Stimulated activated naive CD8-positive, alpha-beta T cell treated with anti-CD3 and anti-CD28 coated beads, Interleukin-15, Interleukin-2, amounts not matched to agents 100 U/mL and 50 U/mL, for 24 hours (primary cell): ENCODE measurements at regions not wholly inside any gene's neighbourhood (a gene's known extent, or its start where the extent isn't known, plus 50 kb on each side); places are given as distances from the start of the nearest gene placed in this dataset.
"Not testable (repeated sequence)": the region's sequence is repeated elsewhere in the genome, so short reads cannot be mapped to it uniquely, and the experiment has no call there.

Source experiments
- ATAC-seq: fragments of 150-1000 bp; cut with Tn5 transposase; one replicate; pipeline ENCODE4 v1.10.0; 2021
- DNase-seq: peaks from one replicate; pipeline ENCODE4 v3.0.0; 2021

DNA sequence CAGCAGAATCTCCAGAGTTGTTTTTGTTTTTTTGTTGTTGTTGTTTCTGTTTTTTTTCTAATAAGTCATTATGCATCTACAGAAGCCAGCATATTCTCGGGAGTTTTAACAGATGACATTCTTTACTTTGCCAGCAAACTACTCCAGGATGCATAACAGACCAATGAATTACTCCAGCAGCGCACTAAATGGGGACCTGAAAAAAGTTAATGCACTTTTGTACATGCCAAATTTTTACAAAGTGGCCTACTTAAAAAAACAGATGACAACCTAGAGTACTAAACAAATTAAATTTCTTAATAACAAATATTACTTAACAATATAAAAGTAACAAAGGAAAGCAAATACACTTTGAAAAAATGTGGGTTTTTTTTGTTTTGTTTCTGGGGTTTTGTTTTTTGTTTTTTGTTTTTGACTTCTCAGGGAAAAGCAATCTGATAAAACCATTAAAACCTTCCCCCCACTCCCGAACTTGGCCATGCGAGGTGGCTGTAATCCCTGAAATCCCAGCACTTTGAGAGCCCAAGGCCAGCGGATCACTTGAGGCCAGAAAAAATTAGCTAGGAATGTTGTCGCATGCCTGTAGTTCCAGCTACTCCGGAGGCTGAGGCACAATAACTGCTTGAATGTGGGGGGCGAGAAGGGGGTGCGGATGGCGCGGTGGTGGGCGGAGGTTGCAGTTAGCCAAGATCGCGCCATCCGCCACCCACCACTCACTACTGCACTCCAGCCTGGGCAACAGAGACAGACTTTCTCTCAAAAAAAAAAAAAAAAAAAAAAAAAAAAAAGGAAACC, 352.4 kb downstream of the CETN3 start:
- ATAC-seq (no peak), DNase-seq (no peak)

DNA sequence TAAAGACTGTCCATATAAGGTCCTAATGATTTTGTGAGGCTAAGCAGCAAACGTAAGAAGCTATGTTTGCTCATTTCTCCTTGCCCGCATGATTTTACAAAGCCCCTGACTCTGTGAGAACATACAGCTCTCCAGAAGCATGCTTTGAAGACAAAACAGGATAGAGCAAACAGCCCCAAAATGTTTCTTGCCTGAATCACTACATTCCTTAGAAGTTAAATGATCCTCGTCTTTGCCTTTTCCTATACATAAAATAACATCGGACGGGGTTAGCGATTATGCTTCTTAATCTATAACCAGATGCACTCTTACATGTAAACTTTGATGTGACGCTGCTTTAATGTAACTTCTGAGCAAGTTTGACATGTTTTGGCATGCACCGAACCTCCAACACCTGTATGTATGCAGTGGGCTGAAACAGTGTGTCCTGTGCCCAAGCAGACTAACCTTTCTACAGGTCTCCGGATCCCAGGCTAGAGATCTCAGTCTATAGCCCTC, 353.7 kb downstream of the CETN3 start:
- DNase-seq (no peak), ATAC-seq (no peak)

DNA sequence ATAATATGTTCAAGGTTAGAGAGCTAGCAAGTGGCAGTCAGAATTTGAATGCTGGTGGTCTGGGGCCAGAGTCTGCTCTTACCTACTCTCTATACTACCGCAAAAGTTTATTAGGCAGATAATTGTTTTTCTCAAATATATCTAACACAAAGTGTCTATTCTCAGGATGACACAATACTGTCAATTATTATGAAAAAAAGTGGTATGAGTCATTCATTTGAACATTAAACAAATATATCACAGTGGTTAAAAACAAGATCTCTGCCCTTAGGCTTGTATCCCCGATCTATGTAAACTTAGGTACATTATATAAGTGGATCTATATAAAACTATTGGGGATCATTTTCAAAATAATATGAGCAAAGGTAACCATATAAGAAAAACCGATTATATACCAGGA, 354.9 kb downstream of the CETN3 start:
- DNase-seq = no peak

DNA sequence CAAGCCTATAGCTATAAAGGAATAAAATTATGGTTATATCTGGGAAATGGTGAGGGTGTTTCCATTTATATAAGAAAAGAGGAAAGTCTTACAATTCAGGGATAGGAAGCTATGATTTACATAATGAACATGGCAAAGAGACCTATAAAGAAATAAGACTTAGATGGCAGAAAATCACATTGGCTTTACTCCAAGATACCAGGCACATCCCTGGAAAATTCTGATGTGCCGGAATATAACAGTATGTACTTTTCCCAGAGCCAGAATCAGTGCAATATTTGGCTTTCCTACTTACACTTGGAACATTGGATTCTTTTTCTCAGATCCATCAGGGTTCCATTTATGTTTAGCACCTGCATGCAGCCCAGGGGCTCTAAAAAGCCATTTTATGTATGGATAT, 357.8 kb downstream of the CETN3 start:
- no peak for DNase-seq

More for the DNA sequence above, 354.9 kb downstream of the CETN3 start:
- ATAC-seq = no peak

DNA sequence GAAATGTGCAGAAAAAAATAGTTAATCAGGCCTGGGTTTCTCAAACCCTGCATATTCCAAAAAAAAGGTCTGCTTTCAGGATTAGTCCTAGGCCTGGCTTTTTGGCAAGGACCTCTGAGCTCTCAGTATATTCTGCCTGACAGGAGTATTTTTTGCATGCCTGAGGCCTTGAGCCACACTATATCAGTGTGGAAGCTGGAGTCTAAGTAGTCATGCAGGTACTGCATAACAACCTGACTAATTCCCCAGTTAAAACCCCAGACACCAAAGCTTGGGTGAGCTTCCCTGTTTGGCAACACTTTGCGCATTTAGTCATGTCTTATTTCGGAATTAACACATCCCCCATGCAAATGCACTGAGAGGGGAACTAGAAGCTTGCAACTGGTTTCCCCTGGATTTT, 359.5 kb downstream of the CETN3 start:
- no peak for ATAC-seq
- DNase-seq = no peak

More for the DNA sequence above, 357.8 kb downstream of the CETN3 start:
- ATAC-seq = no peak

DNA sequence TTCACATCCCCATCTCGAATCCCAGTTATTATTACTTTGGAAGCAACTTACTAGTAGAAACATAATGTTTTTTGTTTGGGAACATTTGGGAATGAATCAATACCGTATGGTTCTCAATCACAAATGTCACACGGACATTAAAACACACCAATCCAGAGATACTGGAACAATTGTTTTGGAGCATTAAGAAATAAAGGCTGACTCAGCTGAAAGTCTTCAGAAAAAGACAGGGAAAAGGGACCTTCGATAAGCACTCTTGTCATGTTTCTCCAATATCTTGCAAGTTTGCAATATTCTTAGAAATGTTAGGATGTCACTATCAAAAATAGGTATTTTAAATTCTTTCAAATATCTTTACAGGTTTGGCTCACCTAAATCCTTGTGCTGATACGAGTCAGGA, 362.4 kb downstream of the CETN3 start:
- ATAC-seq = no peak

DNA sequence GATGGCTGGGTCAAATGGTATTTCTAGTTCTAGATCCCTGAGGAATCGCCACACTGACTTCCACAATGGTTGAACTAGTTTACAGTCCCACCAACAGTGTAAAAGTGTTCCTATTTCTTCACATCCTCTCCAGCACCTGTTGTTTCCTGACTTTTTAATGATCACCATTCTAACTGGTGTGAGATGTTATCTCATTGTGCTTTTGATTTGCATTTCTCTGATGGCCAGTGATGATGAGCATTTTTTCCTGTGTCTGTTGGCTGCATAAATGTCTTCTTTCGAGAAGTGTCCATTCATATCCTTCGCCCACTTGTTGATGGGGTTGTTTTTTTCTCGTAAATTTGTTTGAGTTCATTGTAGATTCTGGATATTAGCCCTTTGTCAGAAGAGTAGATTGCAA, 369.5 kb downstream of the CETN3 start:
- ATAC-seq, DNase-seq: not testable (repeated sequence)

More for the DNA sequence above, 362.4 kb downstream of the CETN3 start:
- no peak for DNase-seq

DNA sequence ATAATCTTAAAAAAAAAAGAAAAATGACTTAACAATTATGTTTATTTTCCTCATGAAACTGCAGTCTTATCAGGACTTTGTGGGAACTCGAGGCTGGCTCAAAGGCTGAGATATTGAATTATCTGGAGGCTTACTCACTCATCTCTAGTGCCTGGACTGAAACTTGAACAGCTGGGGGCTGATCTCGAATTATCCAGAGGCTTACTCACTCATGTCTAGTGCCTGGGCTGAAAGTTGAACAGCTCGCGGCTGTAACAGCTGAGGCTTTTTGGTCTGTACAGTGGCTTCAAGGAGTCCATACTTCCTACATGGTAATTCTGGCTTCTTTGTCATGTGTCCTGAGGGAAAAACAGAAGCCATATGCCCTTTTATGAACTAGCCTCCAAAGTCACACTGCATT, 371.9 kb downstream of the CETN3 start:
- DNase-seq (no peak), ATAC-seq (no peak)

DNA sequence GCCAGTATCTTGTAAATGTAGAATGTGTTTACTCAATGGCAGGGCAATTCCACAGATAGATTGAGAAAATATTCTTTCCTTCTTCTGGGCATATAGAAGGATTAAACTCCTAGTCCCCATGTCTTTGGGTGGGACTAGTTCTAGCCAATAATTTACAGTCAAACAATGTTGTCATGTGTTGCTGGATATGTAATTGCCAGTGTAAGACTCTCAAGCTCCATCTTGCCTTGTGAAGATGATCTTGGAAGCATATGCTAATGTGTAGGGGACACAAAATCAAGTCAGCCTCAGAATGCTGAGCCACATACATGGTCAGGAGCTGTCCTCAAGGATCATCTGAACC, 386.9 kb downstream of the CETN3 start:
- no peak for DNase-seq
- ATAC-seq = no peak

DNA sequence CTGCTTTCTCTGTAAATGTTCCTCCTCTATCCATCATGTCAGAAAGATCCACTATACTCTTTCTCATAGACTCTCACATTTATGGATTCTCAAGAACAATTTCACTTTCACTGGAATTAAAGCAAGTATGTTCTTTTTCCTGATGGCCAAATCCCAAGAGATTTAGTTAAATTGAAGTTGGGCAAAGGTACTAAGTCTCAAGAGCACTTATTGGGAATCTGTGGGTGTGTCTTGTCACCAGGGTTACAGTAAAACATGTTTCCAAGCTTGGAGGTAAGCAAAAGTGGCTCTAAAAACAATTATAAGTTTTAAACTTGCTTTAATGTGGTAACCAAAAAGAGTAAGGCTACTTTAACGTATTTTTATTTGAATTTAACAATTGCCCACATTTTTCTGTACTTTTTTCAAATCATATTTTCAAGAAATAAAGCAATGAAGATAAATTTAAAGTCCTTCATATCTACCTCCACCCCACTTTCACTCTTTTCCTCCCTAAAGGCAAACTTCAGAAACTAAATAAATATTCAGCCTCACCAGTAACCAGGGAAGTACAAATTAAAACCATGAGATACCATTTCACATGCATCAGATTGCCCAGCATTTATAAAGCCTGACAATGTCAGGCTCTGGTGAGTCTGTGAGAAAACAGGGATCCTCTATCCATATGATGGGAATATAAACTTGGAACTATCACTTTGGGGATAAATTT, 387.4 kb downstream of the CETN3 start:
- DNase-seq (no peak), ATAC-seq (no peak)

DNA sequence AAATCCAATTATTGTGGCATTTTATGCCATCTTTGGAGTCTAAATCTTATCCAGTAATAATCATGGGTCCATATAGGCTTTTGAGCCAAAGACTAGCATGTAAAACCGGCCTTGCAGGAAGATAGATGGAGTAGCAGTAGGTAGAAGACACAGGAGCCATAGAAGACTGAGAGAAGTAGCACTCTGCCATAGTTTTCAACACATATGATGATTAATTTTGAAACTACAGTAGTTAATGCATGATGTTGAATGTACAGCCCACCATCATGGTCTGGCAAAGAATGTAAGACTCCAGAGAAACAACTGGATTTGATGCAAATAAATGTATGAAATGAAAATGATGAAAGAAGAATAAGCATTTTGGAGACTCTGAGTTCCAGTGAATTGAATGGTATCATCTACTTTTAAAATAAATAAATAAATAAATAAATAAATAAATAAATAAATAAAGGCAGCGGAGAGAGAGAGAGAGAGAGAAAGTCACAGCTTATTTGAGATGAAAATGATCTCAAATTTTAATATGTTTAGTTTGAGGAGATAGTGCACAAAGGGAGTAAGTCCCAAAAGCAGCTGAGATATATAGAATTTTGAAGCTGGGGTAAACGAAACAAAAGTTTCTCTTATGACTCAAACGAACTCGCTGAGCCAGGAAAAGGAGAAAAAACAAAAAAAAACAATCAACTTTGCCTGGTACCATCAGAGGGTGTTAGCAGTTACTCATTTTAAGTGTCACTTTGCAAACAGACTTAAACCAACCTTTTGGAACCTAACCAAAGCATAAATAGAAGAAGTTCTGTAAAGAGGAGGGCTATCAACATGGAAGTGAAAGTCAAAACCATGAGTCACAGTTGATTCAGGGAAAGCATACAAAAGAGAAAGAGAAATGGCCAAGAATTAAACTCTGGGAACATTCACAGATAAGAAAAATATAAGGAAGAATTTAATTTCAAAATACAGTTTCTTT, 388.7 kb downstream of the CETN3 start:
- DNase-seq = no peak

DNA sequence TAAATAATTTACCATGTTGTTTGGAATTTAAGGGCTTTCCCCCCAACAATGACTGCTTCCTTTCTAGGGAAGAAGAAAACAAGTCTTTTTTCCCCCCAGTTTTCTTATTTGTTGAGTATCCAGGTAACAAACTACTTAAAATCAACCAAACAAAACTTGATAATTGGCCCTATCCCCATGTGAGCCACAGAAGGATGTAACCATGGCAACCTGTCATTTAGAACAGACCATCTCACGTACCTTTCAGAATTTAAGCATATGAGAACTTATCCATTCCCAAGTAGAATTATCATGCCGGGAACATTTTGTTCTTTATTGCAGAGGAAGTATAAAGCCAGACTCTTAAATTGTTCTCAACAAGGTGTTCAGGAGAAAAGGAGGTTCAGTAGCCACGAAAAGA, 392.3 kb downstream of the CETN3 start:
- DNase-seq = no peak

More for the DNA sequence above, 388.7 kb downstream of the CETN3 start:
- no peak for ATAC-seq

DNA sequence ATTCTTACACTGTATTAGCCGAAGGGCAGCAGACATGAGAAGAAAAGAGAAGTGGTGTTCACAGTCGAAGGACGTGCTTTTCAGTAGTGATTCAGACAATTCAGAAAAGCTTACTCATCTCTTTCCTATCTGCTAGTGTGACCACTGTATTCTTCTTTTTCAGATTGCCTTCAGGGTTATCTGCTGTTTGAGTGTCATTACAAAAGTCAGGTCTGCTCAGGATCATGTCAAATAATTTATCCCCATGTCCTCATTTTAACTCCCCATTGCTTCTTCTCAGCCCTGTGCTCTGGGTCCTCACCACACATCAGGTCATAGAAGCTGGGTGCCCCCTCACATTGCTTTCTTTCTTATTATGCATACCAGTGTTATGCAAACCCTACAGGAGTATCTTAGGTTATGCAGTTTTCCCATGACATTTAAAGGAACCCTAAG, 394.0 kb downstream of the CETN3 start:
- ATAC-seq (no peak), DNase-seq (no peak)

More for the DNA sequence above, 392.3 kb downstream of the CETN3 start:
- no peak for ATAC-seq

DNA sequence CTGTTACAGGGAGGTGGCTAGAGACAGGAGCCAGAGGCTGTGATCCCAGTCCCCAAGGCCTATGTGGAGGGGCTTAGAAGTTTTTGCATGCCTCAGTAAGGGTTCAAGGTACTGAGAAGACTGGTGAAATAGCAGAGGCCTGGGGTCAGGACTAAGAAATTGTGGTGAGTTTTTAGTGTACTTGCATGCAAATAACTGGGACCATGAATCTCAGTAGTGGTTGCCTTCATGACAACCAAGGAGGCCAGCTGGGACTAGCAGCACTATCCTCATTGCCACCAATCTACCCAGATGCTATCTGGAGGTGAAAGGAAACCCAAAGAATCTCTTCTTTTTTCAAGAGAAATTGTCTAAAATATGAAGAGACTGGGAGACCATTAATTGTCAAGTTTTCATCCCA, 395.1 kb downstream of the CETN3 start:
- DNase-seq (no peak), ATAC-seq (no peak)

DNA sequence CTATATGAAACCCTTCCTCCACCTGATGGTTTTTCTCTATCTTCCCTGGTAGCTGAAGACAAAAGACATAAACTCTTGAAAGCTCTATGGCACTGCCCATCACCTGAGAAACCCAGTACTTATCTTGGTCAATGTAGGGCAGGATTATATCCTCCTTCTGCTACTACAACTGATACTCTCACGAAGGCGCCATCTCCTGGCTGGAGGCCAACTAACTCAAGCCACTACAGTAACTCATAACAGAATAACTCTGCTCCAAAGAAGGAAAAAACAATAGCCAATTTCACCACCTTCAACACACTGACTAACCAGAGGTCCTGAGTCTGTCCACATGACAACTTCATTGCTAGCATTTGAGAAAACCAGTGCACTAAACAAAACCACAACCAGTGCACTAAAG, 409.2 kb downstream of the CETN3 start:
- ATAC-seq (no peak), DNase-seq (no peak)

DNA sequence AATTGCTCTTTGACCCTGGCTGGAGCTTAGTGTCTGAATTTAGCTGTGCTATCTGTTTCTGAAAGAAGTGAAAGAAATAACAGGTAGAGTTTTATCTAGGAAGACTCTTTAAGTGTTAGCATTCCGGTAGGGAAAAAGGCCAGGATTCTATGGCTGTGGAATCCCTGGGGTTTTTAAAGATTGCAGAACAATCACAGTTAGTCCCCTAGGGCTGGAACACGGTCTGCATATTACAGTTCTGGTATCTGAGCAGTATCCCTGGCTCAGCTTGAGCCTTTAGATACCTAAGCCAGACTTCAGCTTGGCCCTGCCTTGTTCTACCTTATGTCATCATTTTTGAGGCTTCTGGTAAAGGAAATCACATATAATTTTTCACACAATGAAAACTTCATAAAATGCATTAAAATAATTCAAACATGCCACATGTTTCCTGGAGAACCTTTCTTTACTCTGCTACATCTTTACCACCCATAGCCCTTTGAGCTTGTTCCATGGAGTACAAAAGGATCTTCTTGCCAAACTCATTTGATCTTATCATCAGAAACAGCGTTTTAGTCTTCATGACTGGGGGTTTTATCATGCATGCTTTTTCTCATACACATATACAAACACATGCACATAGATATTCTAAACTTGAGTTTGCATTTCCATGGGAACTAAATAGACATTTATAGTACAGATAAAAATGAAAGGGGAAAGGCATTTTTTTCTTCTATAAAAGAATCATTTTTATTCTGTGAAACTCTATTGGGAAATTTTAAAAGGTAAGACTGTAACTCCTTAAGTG, 410.8 kb downstream of the CETN3 start:
- ATAC-seq (no peak), DNase-seq (no peak)

DNA sequence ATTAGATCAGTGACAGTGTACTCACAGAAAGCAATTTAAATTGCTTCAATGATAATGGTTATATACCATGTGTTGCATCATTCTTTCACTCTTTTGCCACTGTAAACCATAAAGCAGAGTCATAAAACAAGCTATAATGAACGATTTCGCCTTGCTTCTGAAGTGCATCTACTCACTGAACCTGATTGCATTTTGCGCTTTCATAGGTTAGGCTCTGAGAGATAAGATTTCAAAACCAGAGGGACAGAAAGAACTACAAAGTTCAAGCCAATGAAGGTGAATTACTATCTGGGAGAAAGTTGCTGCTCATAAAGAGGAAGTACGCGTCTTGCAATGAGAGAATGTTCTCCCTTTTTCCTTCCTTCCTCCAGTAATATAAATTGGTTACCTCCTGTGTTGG, 412.7 kb downstream of the CETN3 start:
- DNase-seq (no peak), ATAC-seq (no peak)

DNA sequence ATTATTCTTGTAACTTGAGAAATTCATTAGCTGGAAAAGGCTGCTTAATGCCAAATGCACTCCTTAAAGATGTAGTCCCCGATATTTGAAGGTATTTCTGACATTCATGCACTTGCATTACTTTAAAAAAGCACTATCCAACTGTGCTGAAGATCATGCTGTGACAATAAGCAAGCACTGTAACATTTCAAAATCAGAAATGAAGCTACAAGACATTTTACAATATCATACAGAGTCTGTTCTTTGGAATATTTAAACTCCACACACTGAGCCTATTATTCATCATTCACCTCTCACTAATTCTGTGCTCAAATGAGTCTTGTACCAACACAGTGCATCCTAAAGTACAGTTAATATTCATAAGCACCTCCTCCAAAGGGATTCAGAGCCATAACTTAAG, 413.2 kb downstream of the CETN3 start:
- ATAC-seq (no peak), DNase-seq (no peak)

DNA sequence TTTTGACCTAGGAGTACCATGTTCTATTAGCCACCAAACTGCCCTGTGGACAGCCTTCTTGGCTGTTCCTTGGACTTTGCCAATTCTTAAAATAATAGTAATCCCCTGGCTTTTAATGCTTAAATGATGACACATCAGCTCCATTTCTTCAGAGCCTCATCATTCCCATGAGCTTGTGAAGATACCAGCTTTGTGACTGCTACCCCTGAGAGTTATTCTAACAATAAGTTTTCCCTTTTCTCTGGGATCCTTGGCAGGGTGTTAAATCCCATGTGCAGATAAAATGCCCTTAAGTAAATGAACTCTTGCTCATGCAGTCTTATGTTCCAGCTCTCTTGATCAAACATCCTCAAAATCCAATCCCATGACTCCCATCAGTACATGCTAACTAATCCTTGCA, 415.3 kb downstream of the CETN3 start:
- no peak for ATAC-seq
- no peak for DNase-seq

DNA sequence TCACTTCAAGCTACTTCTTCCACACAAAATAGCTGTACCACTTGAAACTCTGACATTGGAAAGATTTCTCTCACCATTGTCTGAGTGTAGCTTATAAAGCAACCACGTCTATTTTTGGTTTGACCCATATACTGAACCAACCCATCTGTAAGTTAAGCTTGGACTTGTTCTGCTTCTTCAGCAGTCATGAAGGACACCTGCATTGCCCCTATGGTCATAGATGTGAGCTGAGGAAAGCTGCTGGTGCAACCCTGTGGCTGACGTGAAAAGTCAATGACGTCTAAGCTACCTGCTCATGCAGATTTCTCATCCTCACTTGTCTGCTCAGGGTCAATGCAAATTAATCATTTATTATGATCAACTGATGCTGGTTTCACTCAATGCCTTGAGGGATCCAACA, 417.4 kb downstream of the CETN3 start:
- ATAC-seq (no peak), DNase-seq (no peak)

DNA sequence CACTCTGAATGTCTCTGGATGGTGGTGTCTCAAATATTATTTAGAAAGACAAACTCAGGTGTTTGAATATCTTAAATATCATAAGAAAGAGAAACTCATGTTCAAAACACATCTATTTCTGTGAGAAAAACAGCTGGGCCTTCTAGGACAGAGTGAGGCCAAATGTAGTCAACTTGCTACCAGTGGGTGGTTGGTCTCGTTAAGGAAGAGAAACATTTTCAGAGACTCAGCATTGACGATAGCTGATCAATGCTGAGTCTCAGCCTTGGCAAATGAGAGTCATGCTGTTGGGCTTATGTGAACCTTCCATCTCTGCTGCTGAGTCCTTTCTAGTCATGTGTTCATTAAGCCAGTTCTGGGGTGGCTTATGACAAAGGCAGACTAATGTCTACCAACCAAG, 418.0 kb downstream of the CETN3 start:
- DNase-seq (no peak), ATAC-seq (no peak)

DNA sequence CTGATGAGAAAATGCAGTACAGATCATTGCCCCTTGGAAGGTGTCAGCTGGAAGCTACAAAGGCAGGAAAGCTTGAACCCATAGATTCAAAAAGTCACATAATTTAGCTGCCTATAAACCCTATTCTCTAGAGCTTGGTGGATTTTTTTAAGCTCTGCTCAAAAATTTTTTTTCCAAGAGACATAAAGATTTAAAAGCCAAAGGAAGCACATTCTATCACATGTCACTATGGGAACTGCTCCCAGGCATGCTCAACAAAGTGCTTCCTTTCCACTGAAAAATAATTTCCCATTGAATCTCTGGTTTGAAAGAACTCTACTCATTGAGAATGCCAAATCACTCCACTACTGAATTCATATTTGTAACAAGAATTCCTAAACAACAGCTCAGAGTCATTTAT, 419.8 kb downstream of the CETN3 start:
- ATAC-seq (no peak), DNase-seq (no peak)
